LNCAP (cell line): ENCODE measurements at regions not wholly inside any gene's neighbourhood (a gene's known extent, or its start where the extent isn't known, plus 50 kb on each side); places are given as distances from the start of the nearest gene placed in this dataset.

ENCODE experiments used
- CTCF ChIP-seq: fragments of 450-650 bp; IDR thresholded peaks from 2 replicates; pipeline ENCODE4 v1.5.1; 2017; ENCODE audit warnings: mild to moderate bottlenecking

GRCh38 chr5:44868541-44868940 lies 59.8 kb downstream of the MRPS30 start:
- no peak for TF ChIP-seq CTCF

- no peak for TF ChIP-seq CTCF
Observed at GRCh38 chr5:44869928-44870327, 61.2 kb downstream of the MRPS30 start.

- TF ChIP-seq CTCF = no peak
Observed at GRCh38 chr5:44870430-44870829, 61.7 kb downstream of the MRPS30 start.

GRCh38 chr5:44871401-44871800 lies 62.7 kb downstream of the MRPS30 start:
- TF ChIP-seq CTCF = no peak

GRCh38 chr5:44875661-44876605 lies 67.2 kb downstream of the MRPS30 start:
- no peak for TF ChIP-seq CTCF

- no peak for TF ChIP-seq CTCF
Observed at GRCh38 chr5:44881266-44881665, 72.5 kb downstream of the MRPS30 start.

GRCh38 chr5:44884036-44884435 lies 75.3 kb downstream of the MRPS30 start:
- TF ChIP-seq CTCF = no peak

GRCh38 chr5:44885903-44886302 lies 77.2 kb downstream of the MRPS30 start:
- no peak for TF ChIP-seq CTCF
